T-cell (primary cell): ENCODE measurements at regions not wholly inside any gene's neighbourhood (a gene's known extent, or its start where the extent isn't known, plus 50 kb on each side); places are given as distances from the start of the nearest gene placed in this dataset.

ENCODE experiments used
- ATAC-seq, 4 experiments: fragments of 200-7000 bp in 3 of 4; fragments of 150-1000 bp in 1 of 4; cut with Tn5 transposase; replicated peaks in 1 of 4; 1 replicate in 3 of 4; 2 replicates in 1 of 4; pipeline ENCODE4 v1.10.0; 2021; ENCODE audit warnings: moderate library complexity in 3 of 4, mild to moderate bottlenecking in 2 of 4, moderate number of reproducible peaks in 1 of 4
- CTCF ChIA-PET, 2 donors: fragments of 300-600 bp; sonication (Branson Sonifier 250); formaldehyde crosslinking; loops; one replicate each; lab custom pipeline; 2022; ENCODE audit warnings: antibody characterized with exemption in 2 of 2; lab: Charles Lee
- POLR2A ChIA-PET, 2 donors: fragments of 300-600 bp; sonication (Branson Sonifier 250); formaldehyde crosslinking; loops; one replicate each; lab custom pipeline; 2022; ENCODE audit warnings: antibody characterized with exemption in 2 of 2; lab: Charles Lee
- DNase-seq, 35 experiments: peaks; one replicate each; pipeline versions ENCODE4 v3.0.0 to v3.0.0-alpha.2; 2013 to 2023
- H3K27ac ChIP-seq: one replicate; pipeline ENCODE4 v1.5.1; 2013; ENCODE audit warnings: low read length
- H3K27me3 ChIP-seq, 2 experiments: replicated peaks in 1 of 2; 1 replicate in 1 of 2; 2 replicates in 1 of 2; pipeline versions ENCODE4 v1.6.1 to v1.7.0; 2013; ENCODE audit warnings: low read length in 1 of 2, mixed read lengths in 1 of 2; ENCODE audit not compliant: control insufficient read depth in 2 of 2, insufficient read depth in 2 of 2; ENCODE audit errors: extremely low read depth in 1 of 2
- H3K36me3 ChIP-seq, 2 donors: 1 replicate in 1 of 2; 2 replicates in 1 of 2; pipeline versions ENCODE4 v1.6.1 to v1.7.0; 2013; ENCODE audit warnings: low read length in 1 of 2; ENCODE audit not compliant: control insufficient read depth in 2 of 2, insufficient read depth in 1 of 2; ENCODE audit errors: extremely low read depth in 1 of 2
- H3K4me1 ChIP-seq, 2 experiments: 1 replicate in 1 of 2; 2 replicates in 1 of 2; pipeline versions ENCODE4 v1.6.1 to v1.7.0; 2013; ENCODE audit warnings: low read length in 2 of 2, mixed read lengths in 1 of 2; ENCODE audit not compliant: insufficient read depth in 2 of 2, control insufficient read depth in 1 of 2; ENCODE audit errors: extremely low read depth in 1 of 2
- H3K4me3 ChIP-seq, 2 donors: 1 replicate in 1 of 2; 2 replicates in 1 of 2; pipeline versions ENCODE4 v1.5.1 to v1.7.0; 2013; ENCODE audit warnings: mild to moderate bottlenecking in 2 of 2, low read length in 1 of 2, moderate library complexity in 1 of 2; ENCODE audit not compliant: control insufficient read depth in 1 of 2; ENCODE audit errors: extremely low read depth in 1 of 2
- H3K9me3 ChIP-seq: 2 replicates; pipeline ENCODE4 v1.7.0; 2013
- H3K27ac Mint-ChIP-seq, 2 donors: one replicate each; pipeline ENCODE4 v1.8.0; 2020 to 2021; ENCODE audit warnings: mild to moderate bottlenecking in 2 of 2, mixed read lengths in 2 of 2
- H3K27me3 Mint-ChIP-seq, 2 donors: one replicate each; pipeline ENCODE4 v1.8.0; 2021 to 2022; ENCODE audit warnings: mixed read lengths in 2 of 2
- H3K36me3 Mint-ChIP-seq: one replicate; pipeline ENCODE4 v1.8.0; 2021; ENCODE audit warnings: mixed read lengths
- H3K4me1 Mint-ChIP-seq, 3 donors: one replicate each; pipeline ENCODE4 v1.8.0; 2020 to 2022; ENCODE audit warnings: mixed read lengths in 3 of 3, mild to moderate bottlenecking in 1 of 3
- H3K4me3 Mint-ChIP-seq, 3 donors: one replicate each; pipeline ENCODE4 v1.8.0; 2020 to 2022; ENCODE audit warnings: mild to moderate bottlenecking in 3 of 3, mixed read lengths in 3 of 3, moderate library complexity in 3 of 3
- H3K9me3 Mint-ChIP-seq, 3 donors: one replicate each; pipeline ENCODE4 v1.8.0; 2020 to 2022; ENCODE audit warnings: mixed read lengths in 3 of 3
- WGBS: methylation state at CpG from one replicate; pipeline ENCODE4 v1.1.5; 2013; ENCODE audit warnings: missing lambda C conversion rate; ENCODE audit not compliant: insufficient coverage; 5-methylcytosine and 5-hydroxymethylcytosine counted together

DNA sequence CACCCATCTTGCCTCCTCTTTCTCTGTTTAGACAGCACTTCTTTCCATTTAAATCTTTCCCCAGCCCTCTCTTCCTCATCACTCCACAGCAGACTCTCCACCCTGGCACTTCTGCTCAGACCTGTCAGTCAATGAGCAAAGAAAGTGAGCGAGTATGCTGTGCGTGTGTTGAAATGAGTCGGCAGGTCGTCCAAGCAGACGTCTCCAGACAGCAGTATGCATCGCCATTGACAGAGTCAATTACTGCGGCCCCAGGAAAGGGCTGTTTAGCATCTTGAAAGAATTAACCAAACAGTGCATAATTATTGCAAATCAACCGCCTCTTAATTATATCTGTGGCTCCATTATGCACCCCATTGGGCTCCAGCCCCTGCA is 54.8 kb upstream of the KCNG1 start:
- Histone ChIP-seq H3K27ac (no peak overlapping the region), H3K4me1 (no peaks in the 10 kb centered on the region), H3K4me3 (no peak overlapping the region), H3K27me3 (peaks cover 0 to 36% of the 10 kb centered on the region in 2 experiments), H3K36me3 (no peaks in the 10 kb centered on the region), H3K9me3 (no peaks in the 10 kb centered on the region)
- no peaks in the 10 kb centered on the region for H3K4me1 Mint-ChIP-seq
- POLR2A ChIA-PET, result no interaction called here
- H3K27ac Mint-ChIP-seq, result no peak overlapping the region
- H3K27me3 Mint-ChIP-seq, result peaks cover 43 to 47% of the 10 kb centered on the region in 2 donors
- H3K4me3 Mint-ChIP-seq, result no peak overlapping the region
- H3K9me3 Mint-ChIP-seq, result peaks cover 0 to 4% (median 4%) of the 10 kb centered on the region in 3 donors
- no peaks in the 10 kb centered on the region for H3K36me3 Mint-ChIP-seq
- 49% methylated on average over 8 of the region's 8 CpGs for WGBS
- CTCF ChIA-PET, result interaction anchor here in 1 of 2 donors (0.6 kb wide), 1 partner anchor 90 kb away, joined by 8 read pairs; no protein-coding TSS in a partner anchor
- ATAC-seq (no peak), DNase-seq (no peak)

DNA sequence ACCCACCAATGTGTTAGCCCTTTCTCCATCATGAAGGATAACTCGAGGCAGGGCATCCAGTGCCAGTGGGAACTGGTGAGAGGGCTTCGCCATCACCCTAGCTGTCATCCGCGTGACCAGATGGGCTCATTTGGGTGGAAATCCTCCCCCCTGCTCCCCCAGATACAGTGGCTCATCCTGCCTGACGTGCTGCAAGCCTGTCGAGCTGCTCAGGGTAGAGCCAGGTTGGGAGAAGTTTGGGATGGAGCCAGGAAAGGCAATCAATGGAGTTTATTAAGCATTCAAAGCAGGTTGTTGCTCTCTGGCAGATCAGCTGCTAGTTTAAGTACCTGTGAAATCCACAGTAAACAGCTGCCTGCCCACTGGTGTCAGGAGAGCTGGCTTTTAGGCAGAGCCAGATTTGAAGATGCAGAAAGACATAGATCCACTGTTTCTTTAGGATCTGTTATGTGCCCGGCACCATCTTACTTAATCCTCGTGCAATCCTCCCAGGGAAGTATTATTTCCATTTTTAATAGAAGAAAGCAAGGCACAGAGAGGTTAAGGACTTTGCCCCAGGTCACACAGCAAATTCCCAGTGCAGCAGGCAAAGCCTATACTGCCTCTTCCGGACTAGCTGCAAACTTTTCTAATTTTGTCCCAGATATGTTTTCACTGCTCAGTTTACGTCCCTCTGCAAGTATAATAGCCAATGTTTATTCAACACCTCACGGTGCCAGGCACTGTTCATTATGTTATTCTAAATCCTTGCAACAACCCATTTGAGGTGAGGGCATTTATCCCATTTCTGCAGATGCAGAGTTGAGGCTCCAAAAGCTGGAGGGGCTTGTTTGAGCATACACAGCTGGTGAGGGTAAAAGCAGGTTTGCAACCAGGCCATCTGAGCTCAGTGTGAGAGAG is 54.1 kb upstream of the KCNG1 start:
- Histone ChIP-seq H3K4me1 (no peaks in the 10 kb centered on the region), H3K27ac (no peak overlapping the region), H3K4me3 (no peak overlapping the region), H3K36me3 (no peaks in the 10 kb centered on the region), H3K9me3 (no peaks in the 10 kb centered on the region), H3K27me3 (peaks cover 0 to 32% of the 10 kb centered on the region in 2 experiments)
- H3K27ac Mint-ChIP-seq, result no peak overlapping the region
- no peak overlapping the region for H3K4me3 Mint-ChIP-seq
- no peak for DNase-seq
- H3K9me3 Mint-ChIP-seq, result peaks cover 0 to 4% (median 4%) of the 10 kb centered on the region in 3 donors
- H3K27me3 Mint-ChIP-seq, result peaks cover 44 to 45% of the 10 kb centered on the region in 2 donors
- 67% methylated on average over 3 of the region's 11 CpGs for WGBS
- no peaks in the 10 kb centered on the region for H3K36me3 Mint-ChIP-seq
- ATAC-seq, result no peak
- ChIA-PET CTCF (interaction anchor here in 1 of 2 donors (0.6 kb wide), 1 partner anchor 89 kb away, joined by 8 read pairs; no protein-coding TSS in a partner anchor), POLR2A (no interaction called here)
- no peaks in the 10 kb centered on the region for H3K4me1 Mint-ChIP-seq

DNA sequence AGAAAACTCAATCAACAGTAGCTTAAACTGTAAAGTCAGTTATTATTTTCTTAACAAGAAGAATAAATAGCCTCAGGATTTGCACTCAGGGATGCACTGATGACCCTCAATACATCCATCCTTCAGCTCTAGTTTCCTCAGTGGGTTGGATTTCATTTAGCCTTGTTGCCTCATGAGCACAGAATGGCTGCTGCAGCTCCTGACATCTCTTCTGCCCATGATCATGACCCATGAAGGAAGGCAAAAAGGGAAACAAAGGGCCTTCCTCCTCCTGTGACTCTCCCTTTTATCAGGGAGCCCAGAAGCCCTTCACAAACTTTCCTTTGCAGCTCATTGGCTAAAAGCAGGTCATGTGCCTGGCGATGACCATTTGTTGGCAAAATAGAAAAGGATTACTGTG is 51.2 kb upstream of the KCNG1 start:
- no peaks in the 10 kb centered on the region for H3K4me1 Mint-ChIP-seq
- Histone ChIP-seq H3K27me3 (peaks cover 0 to 37% of the 10 kb centered on the region in 2 experiments), H3K27ac (no peak overlapping the region), H3K9me3 (no peaks in the 10 kb centered on the region), H3K4me3 (no peak overlapping the region), H3K36me3 (no peaks in the 10 kb centered on the region), H3K4me1 (no peaks in the 10 kb centered on the region)
- ATAC-seq (no peak), DNase-seq (no peak)
- peaks cover 0 to 4% (median 4%) of the 10 kb centered on the region in 3 donors for H3K9me3 Mint-ChIP-seq
- H3K36me3 Mint-ChIP-seq, result no peaks in the 10 kb centered on the region
- ChIA-PET POLR2A (no interaction called here), CTCF (no interaction called here)
- peaks cover 46 to 59% of the 10 kb centered on the region in 2 donors for H3K27me3 Mint-ChIP-seq
- H3K27ac Mint-ChIP-seq, result peak overlapping the region in 1 of 2 donors; percentile 28
- no CpG with 5 or more reads among the region's 1 CpG for WGBS
- no peak overlapping the region for H3K4me3 Mint-ChIP-seq
